SU-DHL-6 (cell line): ENCODE measurements at regions not wholly inside any gene's neighbourhood (a gene's known extent, or its start where the extent isn't known, plus 50 kb on each side); places are given as distances from the start of the nearest gene placed in this dataset.

ENCODE experiments used
- H2AFZ ChIP-seq: fragments of 200-600 bp; sonication (generic); 2 replicates; pipeline ENCODE4 v1.6.1; 2014; ENCODE audit warnings: low read depth, mild to moderate bottlenecking, moderate library complexity, mixed read lengths, antibody characterized with exemption, low read length; ENCODE audit not compliant: severe bottlenecking
- H3F3A ChIP-seq: fragments of 200-600 bp; shearing (Covaris generic); 2 replicates; pipeline ENCODE4 v1.6.0; 2016; ENCODE audit warnings: antibody characterized with exemption, mild to moderate bottlenecking; ENCODE audit not compliant: insufficient read depth
- H3K27ac ChIP-seq: fragments of 200-600 bp; sonication (generic); 2 replicates; pipeline ENCODE4 v1.5.1; 2016; ENCODE audit warnings: low read depth, mild to moderate bottlenecking, low read length, moderate library complexity, mixed read lengths
- H3K27me3 ChIP-seq: fragments of 200-600 bp; sonication (generic), shearing (Covaris generic); 2 replicates; pipeline ENCODE4 v1.6.0; 2014; ENCODE audit warnings: mild to moderate bottlenecking, low read length
- H3K36me3 ChIP-seq: fragments of 200-600 bp; sonication (generic); 2 replicates; pipeline ENCODE4 v1.6.1; 2014; ENCODE audit warnings: mild to moderate bottlenecking, low read length, mixed read lengths
- H3K4me2 ChIP-seq: fragments of 300-600, 200-600 bp; shearing (Covaris generic), sonication (generic); 2 replicates; pipeline ENCODE4 v1.6.0; 2014; ENCODE audit warnings: low read length, low read depth, mild to moderate bottlenecking; ENCODE audit not compliant: poor library complexity, severe bottlenecking
- H3K4me3 ChIP-seq: fragments of 200-600 bp; sonication (generic); 2 replicates; pipeline ENCODE4 v1.5.1; 2014; ENCODE audit warnings: antibody characterized with exemption, low read length, mild to moderate bottlenecking, mixed read lengths; ENCODE audit not compliant: insufficient read depth, poor library complexity, severe bottlenecking
- H3K79me2 ChIP-seq: fragments of 200-600 bp; sonication (generic); 2 replicates; pipeline ENCODE4 v1.6.1; 2014; ENCODE audit warnings: mild to moderate bottlenecking, low read length, moderate library complexity; ENCODE audit not compliant: insufficient read depth
- H3K9ac ChIP-seq: fragments of 200-600 bp; sonication (generic); 2 replicates; pipeline ENCODE4 v1.7.0; 2014; ENCODE audit warnings: mild to moderate bottlenecking, low read length
- H3K9me2 ChIP-seq: fragments of 200-600 bp; sonication (generic); replicated peaks from 2 replicates; pipeline ENCODE4 v1.6.1; 2014; ENCODE audit warnings: low read length; ENCODE audit not compliant: insufficient read depth
- H3K9me3 ChIP-seq: fragments of 200-600 bp; sonication (generic); 2 replicates; pipeline ENCODE4 v1.6.1; 2014; ENCODE audit warnings: low read length, mixed read lengths; ENCODE audit not compliant: insufficient read depth
- H4K20me1 ChIP-seq: fragments of 200-600 bp; sonication (generic); 2 replicates; pipeline ENCODE4 v1.6.1; 2014; ENCODE audit warnings: low read depth, mild to moderate bottlenecking, antibody characterized with exemption, low read length, moderate library complexity, mixed read lengths
- CTCF ChIP-seq: fragments of 200-600 bp; sonication (generic); IDR thresholded peaks from one replicate; pipeline ENCODE4 v1.5.1; 2017; ENCODE audit warnings: antibody characterized with exemption, mild to moderate bottlenecking, low read length, moderate library complexity; ENCODE audit not compliant: insufficient read depth, poor library complexity, severe bottlenecking
- EZH2phosphoT487 ChIP-seq: fragments of 200-600 bp; sonication (generic), shearing (Covaris generic); conservative IDR thresholded peaks from 2 replicates; pipeline ENCODE4 v1.6.1; 2018; ENCODE audit warnings: mild to moderate bottlenecking, antibody characterized with exemption, low read length, moderate library complexity, mixed read lengths

GRCh38 chrX:45497290-45497689, 296.6 kb upstream of the DIPK2B start:
- no peak overlapping the region for H2AFZ ChIP-seq
- no peak overlapping the region for H3K27ac ChIP-seq

GRCh38 chrX:45485719-45486118, 285.0 kb upstream of the DIPK2B start:
- Histone ChIP-seq H4K20me1 (no peaks in the 10 kb centered on the region), H3K79me2 (no peaks in the 10 kb centered on the region), H3K9me3 (no peaks in the 10 kb centered on the region), H3K36me3 (no peaks in the 10 kb centered on the region), H3K9me2 (no peaks in the 10 kb centered on the region), H3K27me3 (no peaks in the 10 kb centered on the region), H3K27ac (no peak overlapping the region), H3K4me3 (no peak overlapping the region), H3K4me2 (no peak overlapping the region), H2AFZ (no peak overlapping the region), H3F3A (no peaks in the 10 kb centered on the region), H3K9ac (no peak overlapping the region)
- TF ChIP-seq EZH2phosphoT487 (no peak), CTCF (no peak)

More at GRCh38 chrX:45497290-45497689, 296.6 kb upstream of the DIPK2B start:
- no peak overlapping the region for H3K4me3 ChIP-seq
- H3K9me2 ChIP-seq: no peaks in the 10 kb centered on the region
- H3K9ac ChIP-seq: no peak overlapping the region
- H3K79me2 ChIP-seq: no peaks in the 10 kb centered on the region
- no peaks in the 10 kb centered on the region for H4K20me1 ChIP-seq
- no peak overlapping the region for H3K4me2 ChIP-seq
- no peaks in the 10 kb centered on the region for H3K36me3 ChIP-seq
- H3K9me3 ChIP-seq: no peaks in the 10 kb centered on the region
- no peaks in the 10 kb centered on the region for H3F3A ChIP-seq
- TF ChIP-seq CTCF (no peak), EZH2phosphoT487 (no peak)
- H3K27me3 ChIP-seq: no peaks in the 10 kb centered on the region

GRCh38 chrX:45479835-45480422, 279.3 kb upstream of the DIPK2B start:
- Histone ChIP-seq H3K27ac (no peak overlapping the region), H3K4me3 (no peak overlapping the region), H3K79me2 (no peaks in the 10 kb centered on the region), H3K27me3 (no peaks in the 10 kb centered on the region), H3K4me2 (no peak overlapping the region), H3K9ac (no peak overlapping the region), H3K9me3 (no peaks in the 10 kb centered on the region), H3K36me3 (no peaks in the 10 kb centered on the region), H3F3A (no peaks in the 10 kb centered on the region), H4K20me1 (no peaks in the 10 kb centered on the region), H3K9me2 (no peaks in the 10 kb centered on the region), H2AFZ (no peak overlapping the region)
- TF ChIP-seq EZH2phosphoT487: no peak
- no peak for TF ChIP-seq CTCF
